Transverse colon (tissue), 4 donors: ENCODE measurements at regions not wholly inside any gene's neighbourhood (a gene's known extent, or its start where the extent isn't known, plus 50 kb on each side); places are given as distances from the start of the nearest gene placed in this dataset.

ENCODE experiments used
- DNase-seq: peaks from one replicate; pipeline ENCODE4 v3.0.0-alpha.2; 2019
- H3K27ac ChIP-seq, 4 donors: fragments of 200-600 bp; sonication (generic); 2 replicates each; pipeline ENCODE4 v1.5.1; 2016 to 2018; ENCODE audit warnings: inconsistent platforms in 4 of 4
- H3K27me3 ChIP-seq: fragments of 200-600 bp; sonication (generic); 2 replicates; pipeline ENCODE4 v1.5.1; 2017; ENCODE audit warnings: inconsistent platforms
- H3K36me3 ChIP-seq, 4 donors: fragments of 200-600 bp; sonication (generic); 2 replicates each; pipeline ENCODE4 v1.5.1; 2017 to 2019; ENCODE audit warnings: inconsistent platforms in 4 of 4
- H3K4me1 ChIP-seq, 4 donors: fragments of 200-600 bp; sonication (generic); 2 replicates each; pipeline ENCODE4 v1.5.1; 2017 to 2020; ENCODE audit warnings: inconsistent platforms in 4 of 4
- H3K4me3 ChIP-seq, 4 donors: fragments of 200-600 bp; sonication (generic); 1 replicate in 1 of 4; 2 replicates in 3 of 4; pipeline versions ENCODE4 v1.5.1 to v1.6.1; 2017 to 2019; ENCODE audit warnings: inconsistent platforms in 4 of 4
- H3K9me3 ChIP-seq, 2 donors: fragments of 200-600 bp; sonication (generic); 2 replicates each; pipeline ENCODE4 v1.5.1; 2017 to 2019; ENCODE audit warnings: inconsistent platforms in 2 of 2
- EP300 ChIP-seq: sonication (generic); formaldehyde crosslinking; IDR thresholded peaks from one replicate; pipeline ENCODE4 v1.6.1; 2017; ENCODE audit warnings: antibody characterized with exemption, low read depth
- POLR2A ChIP-seq: fragments of 450-650 bp; IDR thresholded peaks from one replicate; pipeline ENCODE4 v1.6.1; 2016; ENCODE audit warnings: antibody characterized with exemption, mild to moderate bottlenecking, moderate library complexity
- POLR2AphosphoS5 ChIP-seq, 3 donors: sonication (generic); formaldehyde crosslinking; IDR thresholded peaks; one replicate each; pipeline ENCODE4 v1.6.1; 2016; ENCODE audit warnings: antibody characterized with exemption in 3 of 3
- WGBS, 2 donors: methylation state at CpG; one replicate each; pipeline ENCODE4 v1.1.5; 2018; ENCODE audit warnings: low coverage in 1 of 2; 5-methylcytosine and 5-hydroxymethylcytosine counted together
- in situ Hi-C, 4 donors: fragments of 200-750 bp; cut with MboI; loops; one replicate each; pipeline versions ENCODE4 v1.15.0 to v1.15.1; 2017; ENCODE audit warnings: low sequenced_read_pairs in 3 of 4, low pct_ligation_motif_present in 1 of 4, low pct_unique_long_range_greater_than_20kb in 1 of 4
- intact Hi-C: fragments of 100-400 bp; cut with DNase I; formaldehyde crosslinking; loops from one replicate; pipeline ENCODE4 v1.15.1; 2023; ENCODE audit warnings: low total_unique reads
- TF ChIP-seq, protein P1 (sequence below), 5 experiments: fragments of 200-600 bp in 3 of 5; fragments of 450-650 bp in 2 of 5; sonication (generic) in 3 of 5; IDR thresholded peaks; 1 replicate in 2 of 5; 2 replicates in 3 of 5; pipeline ENCODE4 v1.5.1; 2016 to 2017; ENCODE audit warnings: antibody characterized with exemption in 5 of 5, inconsistent platforms in 3 of 5, mild to moderate bottlenecking in 2 of 5, moderate library complexity in 1 of 5

DNA sequence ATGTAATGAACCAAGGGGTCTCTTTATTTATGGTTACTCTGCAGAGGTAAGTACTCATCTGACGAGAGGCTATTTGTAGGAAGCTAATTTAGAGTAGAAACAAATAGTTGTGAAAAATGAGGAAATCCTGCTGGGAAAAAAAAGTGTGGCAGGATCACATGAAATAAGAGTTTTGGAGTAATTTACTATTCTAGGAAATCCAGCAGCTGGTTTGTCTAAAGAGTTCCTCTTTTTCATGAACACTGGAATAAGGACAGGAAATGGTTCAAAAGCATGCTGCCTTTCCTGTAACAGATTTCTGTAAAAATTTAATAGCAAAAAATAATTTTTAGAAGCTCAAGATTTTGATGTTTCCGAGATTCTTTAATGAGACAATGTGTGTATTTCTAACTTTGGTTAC, 177.3 kb downstream of the CHRM3 start:
- no peak overlapping the region for H3K27ac ChIP-seq
- H3K4me1 ChIP-seq: peaks cover 0 to 5% (median 0%) of the 10 kb centered on the region in 4 donors
- intact Hi-C loops (no loop called here), in situ Hi-C loops (no loop called here)
- TF ChIP-seq, protein P1, sequence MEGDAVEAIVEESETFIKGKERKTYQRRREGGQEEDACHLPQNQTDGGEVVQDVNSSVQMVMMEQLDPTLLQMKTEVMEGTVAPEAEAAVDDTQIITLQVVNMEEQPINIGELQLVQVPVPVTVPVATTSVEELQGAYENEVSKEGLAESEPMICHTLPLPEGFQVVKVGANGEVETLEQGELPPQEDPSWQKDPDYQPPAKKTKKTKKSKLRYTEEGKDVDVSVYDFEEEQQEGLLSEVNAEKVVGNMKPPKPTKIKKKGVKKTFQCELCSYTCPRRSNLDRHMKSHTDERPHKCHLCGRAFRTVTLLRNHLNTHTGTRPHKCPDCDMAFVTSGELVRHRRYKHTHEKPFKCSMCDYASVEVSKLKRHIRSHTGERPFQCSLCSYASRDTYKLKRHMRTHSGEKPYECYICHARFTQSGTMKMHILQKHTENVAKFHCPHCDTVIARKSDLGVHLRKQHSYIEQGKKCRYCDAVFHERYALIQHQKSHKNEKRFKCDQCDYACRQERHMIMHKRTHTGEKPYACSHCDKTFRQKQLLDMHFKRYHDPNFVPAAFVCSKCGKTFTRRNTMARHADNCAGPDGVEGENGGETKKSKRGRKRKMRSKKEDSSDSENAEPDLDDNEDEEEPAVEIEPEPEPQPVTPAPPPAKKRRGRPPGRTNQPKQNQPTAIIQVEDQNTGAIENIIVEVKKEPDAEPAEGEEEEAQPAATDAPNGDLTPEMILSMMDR (IDR thresholded peaks at IDR 0.05): no peak
- TF ChIP-seq POLR2AphosphoS5 (IDR thresholded peaks at IDR 0.05): no peak
- TF ChIP-seq EP300: no peak
- TF ChIP-seq POLR2A: no peak
- no peak overlapping the region for H3K4me3 ChIP-seq
- no peak for DNase-seq
- H3K9me3 ChIP-seq: no peaks in the 10 kb centered on the region
- H3K27me3 ChIP-seq: no peaks in the 10 kb centered on the region
- H3K36me3 ChIP-seq: no peaks in the 10 kb centered on the region
- 44 to 54% methylated on average over 2 of the region's 2 CpGs for WGBS, 2 donors

DNA sequence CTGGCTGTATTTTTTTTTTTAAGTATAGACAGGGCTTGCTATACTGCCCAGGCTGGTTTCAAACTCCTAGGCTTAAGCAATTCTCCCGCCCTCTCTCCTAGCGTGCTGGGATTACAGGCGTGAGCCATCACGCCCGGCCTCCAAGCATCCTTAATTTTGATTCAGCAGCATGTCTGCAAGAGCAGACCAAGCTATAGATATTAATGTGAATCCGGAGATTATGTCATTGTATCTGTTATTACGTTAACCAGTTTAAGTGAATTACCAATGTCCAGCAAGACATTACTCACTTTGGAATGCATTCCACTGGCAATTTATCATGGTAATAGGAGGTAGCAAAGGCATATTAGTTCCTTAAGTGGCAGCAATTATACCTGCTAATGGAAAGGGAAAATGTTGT, 179.7 kb downstream of the CHRM3 start:
- TF ChIP-seq, protein P1 (IDR thresholded peaks at IDR 0.05): no peak
- TF ChIP-seq POLR2A (no peak), EP300 (no peak), POLR2AphosphoS5 (IDR thresholded peaks at IDR 0.05) (no peak)
- no peak for DNase-seq
- in situ Hi-C loops: no loop called here
- Histone ChIP-seq H3K9me3 (no peaks in the 10 kb centered on the region), H3K4me1 (no peaks in the 10 kb centered on the region), H3K27ac (no peak overlapping the region), H3K36me3 (no peaks in the 10 kb centered on the region), H3K4me3 (no peak overlapping the region), H3K27me3 (no peaks in the 10 kb centered on the region)
- WGBS, 2 donors: 79 to 92% methylated on average over 2 to 7 of the region's 7 CpGs
- intact Hi-C loops: no loop called here

DNA sequence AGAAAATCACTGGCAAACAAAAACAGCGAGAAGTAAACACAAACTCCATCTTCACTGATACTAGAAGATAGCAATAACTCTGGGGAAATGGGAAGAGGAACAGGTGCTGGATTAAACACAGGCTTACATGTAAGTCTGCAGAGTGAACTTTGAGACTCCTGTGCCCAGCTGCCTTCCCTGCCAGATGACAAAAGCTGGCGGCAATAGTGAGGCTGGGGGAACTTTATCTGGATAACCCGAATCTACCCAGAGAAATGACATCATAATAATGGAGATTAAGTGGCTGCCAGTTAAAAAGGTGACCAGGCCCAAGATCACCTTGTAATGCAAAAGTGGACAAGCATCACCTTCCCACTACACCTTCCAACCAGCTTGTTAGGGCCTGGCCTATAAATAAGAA, 184.5 kb downstream of the CHRM3 start:
- intact Hi-C loops (loop anchor here (2.0 kb wide), 1 partner anchor 72 kb away; no protein-coding TSS in a partner anchor), in situ Hi-C loops (no loop called here)
- Histone ChIP-seq H3K4me1 (no peaks in the 10 kb centered on the region), H3K27me3 (no peaks in the 10 kb centered on the region), H3K27ac (no peak overlapping the region), H3K9me3 (no peaks in the 10 kb centered on the region), H3K36me3 (no peaks in the 10 kb centered on the region), H3K4me3 (no peak overlapping the region)
- WGBS, 2 donors: 68 to 75% methylated on average over 2 to 3 of the region's 3 CpGs
- TF ChIP-seq POLR2AphosphoS5 (IDR thresholded peaks at IDR 0.05) (no peak), EP300 (no peak), POLR2A (no peak)
- TF ChIP-seq, protein P1 (IDR thresholded peaks at IDR 0.05): no peak
- DNase-seq: no peak

DNA sequence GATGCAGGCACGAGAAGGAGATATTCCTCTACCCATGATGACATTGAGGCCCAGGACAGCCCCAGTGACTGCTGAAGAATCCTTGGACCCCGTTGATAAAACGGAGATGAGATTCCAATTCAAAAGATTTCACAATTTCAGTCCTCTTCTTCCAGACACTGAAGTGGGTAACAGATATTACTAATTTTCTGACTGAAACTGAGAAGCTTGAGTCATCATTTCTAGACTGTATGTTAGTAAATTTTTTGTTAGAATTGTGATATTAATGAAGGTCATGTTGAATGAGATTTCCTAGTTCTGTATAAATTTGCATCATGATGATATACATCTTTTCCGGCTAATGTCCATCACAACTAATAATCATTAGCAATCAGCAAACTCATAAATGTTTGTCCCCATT, 185.8 kb downstream of the CHRM3 start:
- no peak for DNase-seq
- no peaks in the 10 kb centered on the region for H3K9me3 ChIP-seq
- in situ Hi-C loops (no loop called here), intact Hi-C loops (no loop called here)
- TF ChIP-seq, protein P1 (IDR thresholded peaks at IDR 0.05): no peak
- TF ChIP-seq POLR2AphosphoS5 (IDR thresholded peaks at IDR 0.05) (no peak), POLR2A (no peak), EP300 (no peak)
- WGBS, 2 donors: 63 to 77% methylated on average over 4 of the region's 4 CpGs
- H3K36me3 ChIP-seq: no peaks in the 10 kb centered on the region
- no peaks in the 10 kb centered on the region for H3K4me1 ChIP-seq
- no peaks in the 10 kb centered on the region for H3K27me3 ChIP-seq
- no peak overlapping the region for H3K4me3 ChIP-seq
- no peak overlapping the region for H3K27ac ChIP-seq
